ENCODE measurements at regions not wholly inside any gene's neighbourhood (a gene's known extent, or its start where the extent isn't known, plus 50 kb on each side); places are given as distances from the start of the nearest gene placed in this dataset.
A peak's percentile ranks its signal among the peaks of the same experiment; 100 is the strongest.

- Histone ChIP-seq H3K27ac (peak overlapping the region in 1 of 2 donors; percentile 32), H3K27me3 (no peaks in the 10 kb centered on the region), H3K9me3 (no peaks in the 10 kb centered on the region), H3K4me1 (peaks cover 5 to 6% of the 10 kb centered on the region in 2 donors), H3K36me3 (no peaks in the 10 kb centered on the region), H3K4me3 (no peak overlapping the region)
- no peak for DNase-seq (ENCODE audit: low spot score in 2 of 2)
- intact Hi-C loops (cut with DNase I) = no loop called here
- TF ChIP-seq CTCF (IDR thresholded peaks at IDR 0.05) = no peak
Observed at GRCh38 chrX:13128104-13128503, 83.7 kb upstream of the FAM9C start.

- H3K4me3 ChIP-seq = no peak overlapping the region
- H3K36me3 ChIP-seq = no peaks in the 10 kb centered on the region
- no peak for TF ChIP-seq CTCF (IDR thresholded peaks at IDR 0.05)
- H3K27ac ChIP-seq = peak overlapping the region; percentile 59 to 78
- H3K9me3 ChIP-seq = no peaks in the 10 kb centered on the region
- peaks cover 5 to 6% of the 10 kb centered on the region in 2 donors for H3K4me1 ChIP-seq
- DNase-seq (ENCODE audit: low spot score in 2 of 2) = no peak
- no peaks in the 10 kb centered on the region for H3K27me3 ChIP-seq
- intact Hi-C loops (cut with DNase I) = no loop called here
Observed at GRCh38 chrX:13126775-13127174, 82.4 kb upstream of the FAM9C start.

- no peaks in the 10 kb centered on the region for H3K27me3 ChIP-seq
- intact Hi-C loops (cut with DNase I) = no loop called here
- H3K36me3 ChIP-seq = no peaks in the 10 kb centered on the region
- TF ChIP-seq CTCF (IDR thresholded peaks at IDR 0.05) = no peak
- peaks cover 5 to 6% of the 10 kb centered on the region in 2 donors for H3K4me1 ChIP-seq
- no peaks in the 10 kb centered on the region for H3K9me3 ChIP-seq
- peak overlapping the region; percentile 42 to 54 for H3K27ac ChIP-seq
- no peak for DNase-seq (ENCODE audit: low spot score in 2 of 2)
- no peak overlapping the region for H3K4me3 ChIP-seq
Observed at GRCh38 chrX:13125188-13125587, 80.8 kb upstream of the FAM9C start.

DNA sequence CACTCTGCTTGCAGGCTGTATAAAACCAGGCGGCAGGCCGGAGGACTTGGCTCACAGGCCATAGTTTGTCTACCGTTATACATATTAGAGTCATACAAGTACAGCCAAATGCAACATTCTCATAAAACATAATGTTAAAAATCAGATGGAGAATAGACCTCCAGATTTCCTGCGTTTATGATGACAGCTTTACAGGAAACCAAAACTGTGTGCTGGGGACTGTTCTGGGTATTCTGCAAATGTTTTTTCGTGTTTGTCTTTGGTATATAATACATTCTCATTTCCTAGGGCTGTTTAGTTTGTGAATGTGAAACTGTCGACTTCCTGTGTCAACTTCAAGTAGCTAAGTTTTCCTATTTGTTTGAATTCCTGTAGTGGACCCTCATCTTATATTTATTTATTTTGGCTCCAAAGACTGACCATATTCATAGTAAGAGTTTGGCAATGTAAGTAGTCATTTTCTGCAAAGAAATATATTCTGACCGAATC lies 79.5 kb upstream of the FAM9C start:
- Histone ChIP-seq H3K4me1 (peaks cover 5 to 6% of the 10 kb centered on the region in 2 donors), H3K9me3 (no peaks in the 10 kb centered on the region), H3K4me3 (no peak overlapping the region), H3K27ac (peak overlapping the region; percentile 61 to 66), H3K36me3 (no peaks in the 10 kb centered on the region), H3K27me3 (no peaks in the 10 kb centered on the region)
- no peak for TF ChIP-seq CTCF (IDR thresholded peaks at IDR 0.05)
- DNase-seq (ENCODE audit: low spot score in 2 of 2) = no peak
- intact Hi-C loops (cut with DNase I) = no loop called here

GRCh38 chrX:13123247-13123856 lies 78.9 kb upstream of the FAM9C start:
- Histone ChIP-seq H3K36me3 (no peaks in the 10 kb centered on the region), H3K4me1 (peaks cover 5 to 6% of the 10 kb centered on the region in 2 donors), H3K27me3 (no peaks in the 10 kb centered on the region), H3K4me3 (no peak overlapping the region), H3K9me3 (no peaks in the 10 kb centered on the region), H3K27ac (peak overlapping the region; percentile 61 to 66)
- TF ChIP-seq CTCF (IDR thresholded peaks at IDR 0.05) = no peak
- DNase-seq (ENCODE audit: low spot score in 2 of 2) = no peak
- intact Hi-C loops (cut with DNase I) = no loop called here

Data from ascending aorta (tissue), 2 donors.